ENCODE measurements at regions not wholly inside any gene's neighbourhood (a gene's known extent, or its start where the extent isn't known, plus 50 kb on each side); places are given as distances from the start of the nearest gene placed in this dataset.

DNA sequence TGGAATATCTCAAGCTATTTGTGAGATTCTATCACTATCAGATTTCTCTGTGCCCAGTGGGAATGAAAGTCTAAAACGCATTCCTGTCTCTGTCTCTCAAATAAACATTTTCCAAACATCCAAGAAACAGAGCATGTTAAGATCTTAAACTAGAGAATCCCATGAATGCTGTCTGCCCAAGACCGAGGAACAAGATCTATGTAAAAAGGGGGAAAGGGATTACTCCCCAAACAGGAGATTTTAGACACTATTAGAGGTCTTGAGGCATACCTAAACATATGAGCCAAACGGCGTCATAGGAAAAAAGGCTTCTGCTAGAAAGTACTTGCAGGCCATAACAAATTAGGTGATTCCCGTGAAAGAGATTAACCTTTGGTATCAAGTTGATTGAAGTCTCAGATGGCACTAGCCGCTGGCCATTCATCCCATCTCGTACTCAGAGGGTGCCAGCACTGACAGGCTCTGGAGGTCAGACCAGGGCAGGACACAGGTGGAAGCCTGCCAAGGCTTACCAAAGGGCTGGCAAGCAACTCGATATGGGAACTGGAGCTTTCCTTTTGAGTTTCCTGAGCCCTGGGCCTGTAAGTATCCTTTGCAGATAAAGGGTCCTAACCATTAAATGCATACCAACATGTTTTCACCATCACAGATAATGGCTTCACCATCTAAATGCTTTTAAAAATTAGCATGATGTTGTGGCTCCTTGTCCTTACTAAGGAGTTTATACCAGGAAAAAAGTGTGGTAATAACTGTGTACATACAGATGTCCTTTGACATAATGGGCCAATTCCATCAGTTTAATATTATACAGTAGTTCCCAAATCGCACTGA is 225.2 kb downstream of the FOXO1 start:
- Mint-ChIP-seq H3K9me3 (peaks cover under 1% of the 10 kb centered on the region), H3K4me1 (peaks cover 24% of the 10 kb centered on the region), H3K4me3 (no peak overlapping the region), H3K27ac (no peak overlapping the region), H3K36me3 (ENCODE audit: low read depth) (peaks cover 3% of the 10 kb centered on the region), H3K27me3 (no peaks in the 10 kb centered on the region)
- no peak for DNase-seq
- POLR2A ChIA-PET: no interaction called here
- CTCF ChIA-PET: no interaction called here

DNA sequence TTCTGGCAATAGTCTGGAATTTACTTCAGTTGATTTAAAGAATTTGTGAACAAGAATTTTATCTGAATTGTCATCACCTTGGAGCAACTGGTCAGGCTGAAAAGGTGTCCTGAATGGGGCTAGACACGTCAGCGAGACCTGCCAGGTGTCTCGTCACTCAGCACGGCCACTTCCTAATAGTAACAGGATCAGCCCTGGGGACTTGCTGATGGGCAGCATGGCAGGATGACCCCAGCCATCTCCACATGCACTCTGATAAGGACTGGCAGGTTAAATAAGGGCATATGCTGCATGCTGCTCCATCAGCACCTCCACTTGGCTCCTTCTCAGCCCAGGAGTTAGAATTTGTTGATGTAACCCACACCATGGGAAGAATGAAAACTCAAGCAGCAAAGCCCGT is 224.2 kb downstream of the FOXO1 start:
- POLR2A ChIA-PET: no interaction called here
- CTCF ChIA-PET: no interaction called here
- Mint-ChIP-seq H3K36me3 (ENCODE audit: low read depth) (peaks cover 4% of the 10 kb centered on the region), H3K27me3 (no peaks in the 10 kb centered on the region), H3K4me3 (no peak overlapping the region), H3K4me1 (peaks cover 28% of the 10 kb centered on the region), H3K27ac (no peak overlapping the region), H3K9me3 (peaks cover 5% of the 10 kb centered on the region)
- no peak for DNase-seq

DNA sequence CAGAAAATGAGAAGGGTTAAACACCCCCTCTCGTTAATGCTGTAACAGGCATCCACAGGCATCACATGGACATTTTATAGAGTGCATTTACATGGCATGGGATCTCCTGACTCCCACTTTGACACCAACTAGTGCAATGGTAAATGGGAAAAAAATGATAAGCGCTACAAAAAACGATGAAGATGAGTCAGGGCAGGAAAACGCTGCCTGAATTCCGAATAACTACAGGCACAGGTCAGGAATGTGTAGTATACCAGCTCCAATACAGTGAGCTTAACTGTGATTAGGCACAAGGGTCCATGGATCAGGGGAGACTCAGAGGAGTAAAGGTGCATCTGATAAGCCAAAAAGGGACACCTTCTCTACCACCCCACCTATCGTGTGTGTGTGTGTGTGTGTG is 223.6 kb downstream of the FOXO1 start:
- ChIA-PET CTCF (no interaction called here), POLR2A (no interaction called here)
- Mint-ChIP-seq H3K4me3 (no peak overlapping the region), H3K36me3 (ENCODE audit: low read depth) (peaks cover 4% of the 10 kb centered on the region), H3K9me3 (peaks cover 5% of the 10 kb centered on the region), H3K27me3 (no peaks in the 10 kb centered on the region), H3K4me1 (peaks cover 24% of the 10 kb centered on the region), H3K27ac (no peak overlapping the region)
- no peak for DNase-seq

DNA sequence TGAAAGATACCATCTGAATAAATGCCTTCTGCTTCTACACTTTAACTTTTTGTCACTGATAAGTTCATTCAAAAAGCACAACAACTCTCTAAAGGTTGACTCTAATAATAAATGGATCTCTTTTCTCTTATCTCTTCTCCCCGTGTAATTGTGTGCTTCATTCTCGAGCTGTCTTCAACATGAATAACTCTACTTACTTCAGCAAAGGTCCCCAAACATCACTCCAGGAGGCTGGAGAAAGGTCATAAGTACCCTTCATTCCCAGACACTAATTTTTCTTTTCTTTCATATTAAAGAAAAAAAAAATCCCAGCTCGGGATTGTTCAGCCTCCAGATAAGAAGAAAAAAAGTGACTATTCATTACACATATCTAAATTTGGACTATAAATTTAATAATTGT is 222.2 kb downstream of the FOXO1 start:
- CTCF ChIA-PET: interaction anchor here (0.5 to 1.3 kb wide), 3 partner anchors 8 to 339 kb away, joined by 3 to 4 read pairs (median 3); no protein-coding TSS in a partner anchor
- H3K36me3 Mint-ChIP-seq (ENCODE audit: low read depth): peaks cover 4% of the 10 kb centered on the region

DNA sequence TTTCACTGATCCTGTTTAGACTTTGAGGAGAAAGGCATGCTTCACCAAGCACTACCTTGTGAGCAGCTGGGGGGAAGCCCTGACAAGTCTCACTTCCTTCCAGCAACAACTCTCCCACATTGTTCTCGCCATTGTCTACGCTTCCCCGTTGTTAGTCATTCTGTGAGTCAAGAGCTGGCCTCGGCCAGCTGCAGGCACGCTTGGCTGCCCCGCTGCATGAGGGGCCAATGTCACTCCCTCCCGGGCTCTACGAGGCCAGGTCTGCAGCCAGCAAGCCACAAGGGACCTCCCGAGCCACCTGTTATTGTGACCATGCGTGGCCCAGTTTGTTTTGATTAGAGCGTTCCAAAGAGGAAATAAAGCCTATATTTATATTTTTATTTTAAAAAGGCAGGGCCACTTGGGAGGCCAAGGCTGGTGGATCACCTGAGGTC is 220.9 kb downstream of the FOXO1 start:
- H3K4me1 Mint-ChIP-seq: peaks cover 14% of the 10 kb centered on the region
- no peak overlapping the region for H3K4me3 Mint-ChIP-seq
- peaks cover 8% of the 10 kb centered on the region for H3K36me3 Mint-ChIP-seq (ENCODE audit: low read depth)
- ChIA-PET POLR2A (no interaction called here), CTCF (no interaction called here)
- H3K27me3 Mint-ChIP-seq: no peaks in the 10 kb centered on the region
- H3K27ac Mint-ChIP-seq: no peak overlapping the region
- no peak for DNase-seq
- H3K9me3 Mint-ChIP-seq: peaks cover 12% of the 10 kb centered on the region

More for the DNA sequence above, 222.2 kb downstream of the FOXO1 start:
- H3K4me3 Mint-ChIP-seq: no peak overlapping the region
- H3K4me1 Mint-ChIP-seq: peaks cover 19% of the 10 kb centered on the region
- no peak overlapping the region for H3K27ac Mint-ChIP-seq
- no peak for DNase-seq
- POLR2A ChIA-PET: interaction anchor here (0.6 kb wide), 1 partner anchor 322 kb away, joined by 4 read pairs; no protein-coding TSS in a partner anchor
- H3K9me3 Mint-ChIP-seq: peaks cover 5% of the 10 kb centered on the region
- H3K27me3 Mint-ChIP-seq: no peaks in the 10 kb centered on the region

DNA sequence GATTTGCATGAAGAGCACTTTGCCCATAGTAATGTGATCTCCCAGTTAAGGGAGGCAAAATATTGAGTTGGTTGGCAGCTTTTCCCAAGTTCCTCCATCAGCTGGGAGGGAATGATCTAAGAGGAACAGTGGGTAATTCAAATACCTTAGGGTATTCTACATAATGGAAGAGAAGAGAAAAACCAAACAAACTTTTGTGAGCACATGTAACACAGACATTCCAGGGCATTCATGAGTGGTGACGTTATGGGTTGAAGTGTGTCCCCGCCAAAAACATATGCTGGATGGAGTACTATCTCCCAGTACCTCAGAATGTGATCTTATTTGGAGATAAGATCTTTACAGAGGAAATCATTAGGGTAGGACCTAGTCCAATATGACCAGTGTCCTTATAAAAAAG is 220.1 kb downstream of the FOXO1 start:
- Mint-ChIP-seq H3K4me3 (no peak overlapping the region), H3K36me3 (ENCODE audit: low read depth) (peaks cover 8% of the 10 kb centered on the region), H3K4me1 (peaks cover 14% of the 10 kb centered on the region), H3K27me3 (no peaks in the 10 kb centered on the region), H3K27ac (no peak overlapping the region), H3K9me3 (peaks cover 19% of the 10 kb centered on the region)
- POLR2A ChIA-PET: no interaction called here
- no peak for DNase-seq
- CTCF ChIA-PET: no interaction called here

DNA sequence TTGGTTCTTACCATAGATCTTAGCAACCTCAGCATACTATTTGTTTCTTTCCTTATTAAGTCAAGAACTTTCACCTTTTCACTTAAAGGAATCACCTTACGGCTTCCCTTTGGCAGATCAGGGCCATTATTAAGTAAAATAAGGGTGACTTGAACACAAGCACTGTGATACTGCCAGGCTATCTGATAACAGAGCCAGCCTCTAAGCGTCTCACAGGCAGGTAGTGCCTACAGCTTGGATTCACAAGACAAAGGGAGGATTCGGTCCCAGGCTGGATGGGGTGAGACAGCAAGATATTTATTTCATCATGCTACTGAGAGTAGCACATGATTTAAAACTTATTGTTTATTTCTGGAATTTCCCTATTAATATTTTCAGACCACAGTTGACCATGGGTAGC is 218.6 kb downstream of the FOXO1 start:
- no peak for DNase-seq
- Mint-ChIP-seq H3K4me1 (peaks cover 14% of the 10 kb centered on the region), H3K27me3 (no peaks in the 10 kb centered on the region), H3K27ac (no peak overlapping the region), H3K9me3 (peaks cover 20% of the 10 kb centered on the region), H3K36me3 (ENCODE audit: low read depth) (peaks cover 8% of the 10 kb centered on the region), H3K4me3 (no peak overlapping the region)
- ChIA-PET POLR2A (no interaction called here), CTCF (no interaction called here)

DNA sequence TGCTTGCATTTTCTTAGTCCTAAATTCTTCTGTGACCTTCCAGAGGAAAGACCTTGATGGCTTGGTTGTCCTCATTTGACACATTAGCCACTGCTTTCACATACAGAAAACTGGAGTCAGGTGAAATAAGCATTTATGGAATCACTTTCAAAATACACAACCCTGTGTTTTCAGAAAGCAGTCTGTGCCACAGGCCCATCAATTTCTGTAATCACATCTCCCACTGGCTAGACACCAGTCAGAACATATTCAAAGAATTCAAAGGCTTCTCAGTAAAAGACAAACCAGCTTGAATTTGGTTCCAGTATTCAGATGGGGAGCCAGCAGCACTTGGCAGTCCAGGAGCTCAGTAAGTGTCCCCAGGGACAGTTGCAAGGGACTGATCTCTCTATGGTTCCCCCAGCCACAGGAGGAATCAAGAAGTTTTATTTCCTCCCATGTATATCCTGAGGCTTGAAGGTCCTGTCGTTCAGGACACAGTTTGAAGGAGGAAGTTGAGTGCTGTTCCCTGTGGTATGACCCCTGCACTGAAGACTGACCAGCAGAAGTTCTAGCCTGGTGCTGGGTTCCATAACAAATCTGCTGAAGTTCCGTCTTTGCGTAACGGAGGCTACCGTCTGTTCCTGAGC is 214.3 kb downstream of the FOXO1 start:
- CTCF ChIA-PET: interaction anchor here (0.5 to 1.4 kb wide), 5 partner anchors 11 to 511 kb away, joined by 3 to 6 read pairs (median 3); no protein-coding TSS in a partner anchor

DNA sequence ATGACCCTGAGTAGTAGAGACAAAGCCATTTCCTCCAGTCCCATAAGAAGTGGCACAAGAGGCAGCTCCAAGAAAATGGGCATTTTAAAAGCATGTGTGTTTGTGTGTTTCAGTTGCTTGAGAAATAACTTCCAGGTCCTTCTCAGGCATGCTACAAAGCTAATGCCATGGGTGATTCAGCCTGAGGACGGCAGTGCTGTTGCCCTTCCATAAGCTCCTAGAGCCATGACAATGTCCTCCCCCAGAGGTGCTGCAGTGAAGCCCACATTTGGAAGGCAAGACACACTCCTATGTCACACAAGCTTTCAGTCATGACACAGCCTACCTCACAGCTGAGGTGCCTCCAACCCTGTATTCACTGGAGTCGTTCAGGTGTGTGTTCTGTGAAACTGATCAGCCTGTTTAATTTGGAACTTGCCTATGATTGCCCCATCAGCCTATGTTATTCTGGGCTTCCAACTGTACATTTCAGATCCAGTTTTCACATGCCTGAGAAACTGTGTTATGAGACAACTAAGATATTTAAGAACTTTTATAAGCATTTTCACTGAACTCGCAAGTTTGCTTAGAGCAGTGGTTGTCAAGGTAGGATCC is 213.6 kb downstream of the FOXO1 start:
- no peaks in the 10 kb centered on the region for H3K27me3 Mint-ChIP-seq
- H3K4me1 Mint-ChIP-seq: peaks cover 12% of the 10 kb centered on the region
- DNase-seq: no peak
- CTCF ChIA-PET: interaction anchor here (0.5 to 1.4 kb wide), 3 partner anchors 11 to 23 kb away, joined by 3 to 6 read pairs (median 4); no protein-coding TSS in a partner anchor
- peaks cover 4% of the 10 kb centered on the region for H3K36me3 Mint-ChIP-seq (ENCODE audit: low read depth)
- no peak overlapping the region for H3K4me3 Mint-ChIP-seq
- POLR2A ChIA-PET: no interaction called here
- no peak overlapping the region for H3K27ac Mint-ChIP-seq
- peaks cover 19% of the 10 kb centered on the region for H3K9me3 Mint-ChIP-seq

More for the DNA sequence above, 214.3 kb downstream of the FOXO1 start:
- Mint-ChIP-seq H3K36me3 (ENCODE audit: low read depth) (peaks cover 4% of the 10 kb centered on the region), H3K27me3 (no peaks in the 10 kb centered on the region), H3K27ac (no peak overlapping the region), H3K4me3 (no peak overlapping the region), H3K4me1 (peaks cover 12% of the 10 kb centered on the region), H3K9me3 (peaks cover 19% of the 10 kb centered on the region)
- POLR2A ChIA-PET: no interaction called here
- no peak for DNase-seq

DNA sequence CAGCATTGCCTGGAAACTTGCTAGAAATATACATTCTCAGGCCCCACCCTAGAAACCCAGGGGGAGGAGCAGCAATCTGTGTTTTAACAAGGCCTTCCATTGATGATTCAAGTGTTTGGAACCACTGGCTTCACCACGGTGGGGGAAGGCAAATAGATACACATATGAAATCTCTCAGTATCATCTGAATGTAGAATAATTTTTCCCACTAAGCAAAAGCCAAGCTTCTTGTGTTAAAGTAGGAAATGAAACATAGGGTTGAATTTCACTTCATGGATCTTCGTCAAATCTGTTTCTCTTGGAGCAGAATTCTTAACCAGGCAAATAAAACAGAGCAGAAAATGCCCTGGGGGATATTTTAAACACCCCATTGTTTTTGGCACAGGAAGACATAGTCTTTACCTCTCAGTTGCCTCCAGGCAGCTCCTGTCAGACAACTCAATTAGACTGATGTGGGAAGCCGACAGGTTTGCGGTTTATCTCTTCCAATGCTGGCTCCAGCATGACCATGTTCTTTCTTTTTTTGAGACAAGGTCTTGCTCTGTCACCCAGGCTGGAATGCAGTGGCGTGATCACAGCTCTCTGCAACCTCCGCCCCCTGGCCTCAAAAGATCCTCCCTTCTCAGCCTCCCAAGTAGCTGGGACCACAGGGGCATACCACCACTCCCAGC is 213.0 kb downstream of the FOXO1 start:
- peaks cover 4% of the 10 kb centered on the region for H3K36me3 Mint-ChIP-seq (ENCODE audit: low read depth)
- peaks cover 8% of the 10 kb centered on the region for H3K4me1 Mint-ChIP-seq
- H3K9me3 Mint-ChIP-seq: peaks cover 19% of the 10 kb centered on the region
- ChIA-PET POLR2A (no interaction called here), CTCF (interaction anchor here (1.0 to 1.1 kb wide), 2 partner anchors 31 to 167 kb away, joined by 3 to 4 read pairs; no protein-coding TSS in a partner anchor)
- no peak overlapping the region for H3K27ac Mint-ChIP-seq
- H3K27me3 Mint-ChIP-seq: no peaks in the 10 kb centered on the region
- no peak for DNase-seq
- H3K4me3 Mint-ChIP-seq: no peak overlapping the region

DNA sequence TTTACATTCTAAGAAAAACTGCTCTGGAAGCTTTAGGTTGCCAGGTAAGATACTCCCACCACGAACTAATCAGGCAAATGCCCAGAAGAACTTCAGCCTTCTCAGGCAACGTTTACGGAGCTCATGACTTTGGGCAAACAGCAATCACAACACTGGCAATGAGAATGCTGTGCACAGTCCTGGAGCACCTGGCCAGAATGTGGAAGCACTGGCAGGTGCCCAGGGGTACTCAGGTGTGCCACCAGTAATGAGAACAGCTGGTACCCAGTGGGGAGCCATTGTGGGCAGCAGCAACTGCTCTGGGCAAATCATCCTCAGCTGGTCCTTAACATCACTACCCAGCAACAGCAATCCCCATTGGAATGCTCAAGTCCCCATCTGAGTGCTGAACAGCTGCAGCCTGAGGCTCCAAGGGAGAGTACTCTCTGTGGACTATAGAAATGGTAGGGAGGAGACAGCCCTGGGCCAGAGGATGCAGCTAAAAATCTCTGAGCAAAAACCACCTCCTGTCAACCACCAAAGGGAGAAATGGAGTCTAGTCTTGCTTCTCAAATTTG is 210.0 kb downstream of the FOXO1 start:
- Mint-ChIP-seq H3K36me3 (ENCODE audit: low read depth) (no peaks in the 10 kb centered on the region), H3K4me1 (peaks cover 2% of the 10 kb centered on the region), H3K9me3 (peaks cover 5% of the 10 kb centered on the region), H3K4me3 (no peak overlapping the region), H3K27ac (no peak overlapping the region), H3K27me3 (no peaks in the 10 kb centered on the region)
- no peak for DNase-seq
- CTCF ChIA-PET: interaction anchor here (0.6 kb wide), 2 partner anchors 177 to 413 kb away, joined by 4 to 5 read pairs; no protein-coding TSS in a partner anchor
- POLR2A ChIA-PET: no interaction called here

DNA sequence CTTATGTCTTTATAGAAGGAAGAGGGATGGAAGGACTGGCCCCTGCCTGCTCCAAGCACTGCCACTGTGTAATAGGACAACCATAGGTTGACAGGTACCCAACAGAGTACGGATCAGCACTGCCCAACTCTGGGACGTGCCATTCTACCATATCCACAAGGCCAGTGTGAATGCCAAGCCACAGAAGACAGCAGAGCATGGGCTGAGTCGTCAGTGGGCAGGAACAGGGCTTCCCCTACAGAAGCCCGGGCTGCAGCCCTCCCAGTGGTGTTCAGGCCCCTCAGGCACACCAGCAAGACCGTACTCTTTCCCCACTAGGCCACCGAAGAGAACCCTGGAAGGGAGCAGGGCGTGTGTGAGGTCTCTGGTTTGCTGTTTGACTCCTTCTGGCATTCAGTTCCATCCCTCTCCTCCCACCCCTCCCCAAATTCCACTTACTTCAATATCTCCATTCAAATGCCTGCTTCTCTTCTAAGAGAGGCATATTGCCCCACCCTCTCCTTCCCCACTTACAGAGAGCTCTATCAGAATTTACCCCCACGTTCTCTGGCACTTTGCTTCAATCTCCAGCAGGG is 209.4 kb downstream of the FOXO1 start:
- H3K4me1 Mint-ChIP-seq: peaks cover 2% of the 10 kb centered on the region
- ChIA-PET POLR2A (no interaction called here), CTCF (interaction anchor here (1.1 to 1.4 kb wide), 2 partner anchors 10 to 14 kb away, joined by 3 read pairs; no protein-coding TSS in a partner anchor)
- no peak overlapping the region for H3K4me3 Mint-ChIP-seq
- no peaks in the 10 kb centered on the region for H3K36me3 Mint-ChIP-seq (ENCODE audit: low read depth)
- H3K27ac Mint-ChIP-seq: no peak overlapping the region
- H3K9me3 Mint-ChIP-seq: peaks cover 5% of the 10 kb centered on the region
- DNase-seq: no peak
- H3K27me3 Mint-ChIP-seq: no peaks in the 10 kb centered on the region
